ENCODE measurements at regions not wholly inside any gene's neighbourhood (a gene's known extent, or its start where the extent isn't known, plus 50 kb on each side); places are given as distances from the start of the nearest gene placed in this dataset.

DNA sequence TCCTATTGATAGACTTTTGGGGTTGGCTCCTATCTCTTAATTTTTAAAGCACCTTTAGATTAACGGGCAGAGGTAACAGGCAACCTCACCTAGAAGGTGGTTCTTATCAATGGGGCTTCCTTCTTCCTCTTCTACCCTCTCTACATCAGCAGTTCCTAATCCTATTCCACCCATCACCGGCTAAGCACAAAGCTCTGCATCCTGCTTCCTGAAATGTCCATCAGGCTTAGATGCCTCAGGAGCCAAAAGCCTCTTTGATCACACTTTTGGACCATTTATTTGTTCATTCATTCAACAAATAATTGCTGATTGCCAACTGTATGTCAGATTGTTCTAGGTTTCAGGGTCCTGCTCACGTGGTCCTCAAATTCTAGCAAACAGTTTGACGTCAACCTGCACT, 586.0 kb downstream of the TOX3 start:
- H3K9ac ChIP-seq (ENCODE audit: low read length): no peak overlapping the region
- ATAC-seq (no peak), DNase-seq (ENCODE audit: low read depth, low spot score) (no peak)
- intact Hi-C loops (cut with micrococcal nuclease): no loop called here
- TF ChIP-seq, protein P1, sequence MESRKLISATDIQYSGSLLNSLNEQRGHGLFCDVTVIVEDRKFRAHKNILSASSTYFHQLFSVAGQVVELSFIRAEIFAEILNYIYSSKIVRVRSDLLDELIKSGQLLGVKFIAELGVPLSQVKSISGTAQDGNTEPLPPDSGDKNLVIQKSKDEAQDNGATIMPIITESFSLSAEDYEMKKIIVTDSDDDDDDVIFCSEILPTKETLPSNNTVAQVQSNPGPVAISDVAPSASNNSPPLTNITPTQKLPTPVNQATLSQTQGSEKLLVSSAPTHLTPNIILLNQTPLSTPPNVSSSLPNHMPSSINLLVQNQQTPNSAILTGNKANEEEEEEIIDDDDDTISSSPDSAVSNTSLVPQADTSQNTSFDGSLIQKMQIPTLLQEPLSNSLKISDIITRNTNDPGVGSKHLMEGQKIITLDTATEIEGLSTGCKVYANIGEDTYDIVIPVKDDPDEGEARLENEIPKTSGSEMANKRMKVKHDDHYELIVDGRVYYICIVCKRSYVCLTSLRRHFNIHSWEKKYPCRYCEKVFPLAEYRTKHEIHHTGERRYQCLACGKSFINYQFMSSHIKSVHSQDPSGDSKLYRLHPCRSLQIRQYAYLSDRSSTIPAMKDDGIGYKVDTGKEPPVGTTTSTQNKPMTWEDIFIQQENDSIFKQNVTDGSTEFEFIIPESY (IDR thresholded peaks at IDR 0.05; ENCODE audit: extremely low read depth, insufficient replicate concordance, low read length): no peak
- TF ChIP-seq CBX3 (IDR thresholded peaks at IDR 0.05; ENCODE audit: low read depth) (no peak), JUND (IDR thresholded peaks at IDR 0.05) (no peak), SIN3A (IDR thresholded peaks at IDR 0.05; ENCODE audit: low read depth) (no peak), EZH2phosphoT487 (IDR thresholded peaks at IDR 0.05; ENCODE audit: borderline replicate concordance) (no peak), RAD21 (IDR thresholded peaks at IDR 0.05; ENCODE audit: low read depth) (no peak), SRF (IDR thresholded peaks at IDR 0.05; ENCODE audit: low read depth) (no peak), CEBPB (IDR thresholded peaks at IDR 0.05; ENCODE audit: low read depth) (no peak), YY1 (IDR thresholded peaks at IDR 0.05; ENCODE audit: extremely low read depth, insufficient replicate concordance, low read depth, low read length) (no peak), TCF7L2 (IDR thresholded peaks at IDR 0.05; ENCODE audit: borderline replicate concordance, extremely low read depth, insufficient read depth, insufficient read length) (no peak), FOSL1 (IDR thresholded peaks at IDR 0.05; ENCODE audit: low read depth) (no peak), POLR2A (IDR thresholded peaks at IDR 0.05; ENCODE audit: borderline replicate concordance, extremely low read depth, insufficient read depth, insufficient read length) (no peak)
- TF ChIP-seq, protein P2, sequence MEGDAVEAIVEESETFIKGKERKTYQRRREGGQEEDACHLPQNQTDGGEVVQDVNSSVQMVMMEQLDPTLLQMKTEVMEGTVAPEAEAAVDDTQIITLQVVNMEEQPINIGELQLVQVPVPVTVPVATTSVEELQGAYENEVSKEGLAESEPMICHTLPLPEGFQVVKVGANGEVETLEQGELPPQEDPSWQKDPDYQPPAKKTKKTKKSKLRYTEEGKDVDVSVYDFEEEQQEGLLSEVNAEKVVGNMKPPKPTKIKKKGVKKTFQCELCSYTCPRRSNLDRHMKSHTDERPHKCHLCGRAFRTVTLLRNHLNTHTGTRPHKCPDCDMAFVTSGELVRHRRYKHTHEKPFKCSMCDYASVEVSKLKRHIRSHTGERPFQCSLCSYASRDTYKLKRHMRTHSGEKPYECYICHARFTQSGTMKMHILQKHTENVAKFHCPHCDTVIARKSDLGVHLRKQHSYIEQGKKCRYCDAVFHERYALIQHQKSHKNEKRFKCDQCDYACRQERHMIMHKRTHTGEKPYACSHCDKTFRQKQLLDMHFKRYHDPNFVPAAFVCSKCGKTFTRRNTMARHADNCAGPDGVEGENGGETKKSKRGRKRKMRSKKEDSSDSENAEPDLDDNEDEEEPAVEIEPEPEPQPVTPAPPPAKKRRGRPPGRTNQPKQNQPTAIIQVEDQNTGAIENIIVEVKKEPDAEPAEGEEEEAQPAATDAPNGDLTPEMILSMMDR (IDR thresholded peaks at IDR 0.05 in 2 of 3, conservative IDR thresholded peaks at IDR 0.05 in 1 of 3; ENCODE audit: borderline replicate concordance in 1 of 3, insufficient read depth in 1 of 3, low read depth in 2 of 3, low read length in 2 of 3): no peak
- TF ChIP-seq, protein P3, sequence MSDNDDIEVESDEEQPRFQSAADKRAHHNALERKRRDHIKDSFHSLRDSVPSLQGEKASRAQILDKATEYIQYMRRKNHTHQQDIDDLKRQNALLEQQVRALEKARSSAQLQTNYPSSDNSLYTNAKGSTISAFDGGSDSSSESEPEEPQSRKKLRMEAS (IDR thresholded peaks at IDR 0.05): no peak
- TF ChIP-seq, protein P4, sequence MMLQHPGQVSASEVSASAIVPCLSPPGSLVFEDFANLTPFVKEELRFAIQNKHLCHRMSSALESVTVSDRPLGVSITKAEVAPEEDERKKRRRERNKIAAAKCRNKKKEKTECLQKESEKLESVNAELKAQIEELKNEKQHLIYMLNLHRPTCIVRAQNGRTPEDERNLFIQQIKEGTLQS (IDR thresholded peaks at IDR 0.05): no peak
- TF ChIP-seq, protein P5, sequence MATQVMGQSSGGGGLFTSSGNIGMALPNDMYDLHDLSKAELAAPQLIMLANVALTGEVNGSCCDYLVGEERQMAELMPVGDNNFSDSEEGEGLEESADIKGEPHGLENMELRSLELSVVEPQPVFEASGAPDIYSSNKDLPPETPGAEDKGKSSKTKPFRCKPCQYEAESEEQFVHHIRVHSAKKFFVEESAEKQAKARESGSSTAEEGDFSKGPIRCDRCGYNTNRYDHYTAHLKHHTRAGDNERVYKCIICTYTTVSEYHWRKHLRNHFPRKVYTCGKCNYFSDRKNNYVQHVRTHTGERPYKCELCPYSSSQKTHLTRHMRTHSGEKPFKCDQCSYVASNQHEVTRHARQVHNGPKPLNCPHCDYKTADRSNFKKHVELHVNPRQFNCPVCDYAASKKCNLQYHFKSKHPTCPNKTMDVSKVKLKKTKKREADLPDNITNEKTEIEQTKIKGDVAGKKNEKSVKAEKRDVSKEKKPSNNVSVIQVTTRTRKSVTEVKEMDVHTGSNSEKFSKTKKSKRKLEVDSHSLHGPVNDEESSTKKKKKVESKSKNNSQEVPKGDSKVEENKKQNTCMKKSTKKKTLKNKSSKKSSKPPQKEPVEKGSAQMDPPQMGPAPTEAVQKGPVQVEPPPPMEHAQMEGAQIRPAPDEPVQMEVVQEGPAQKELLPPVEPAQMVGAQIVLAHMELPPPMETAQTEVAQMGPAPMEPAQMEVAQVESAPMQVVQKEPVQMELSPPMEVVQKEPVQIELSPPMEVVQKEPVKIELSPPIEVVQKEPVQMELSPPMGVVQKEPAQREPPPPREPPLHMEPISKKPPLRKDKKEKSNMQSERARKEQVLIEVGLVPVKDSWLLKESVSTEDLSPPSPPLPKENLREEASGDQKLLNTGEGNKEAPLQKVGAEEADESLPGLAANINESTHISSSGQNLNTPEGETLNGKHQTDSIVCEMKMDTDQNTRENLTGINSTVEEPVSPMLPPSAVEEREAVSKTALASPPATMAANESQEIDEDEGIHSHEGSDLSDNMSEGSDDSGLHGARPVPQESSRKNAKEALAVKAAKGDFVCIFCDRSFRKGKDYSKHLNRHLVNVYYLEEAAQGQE (IDR thresholded peaks at IDR 0.05; ENCODE audit: low read depth): no peak
- no peaks in the 10 kb centered on the region for H3K36me3 ChIP-seq (ENCODE audit: control insufficient read depth in 1 of 2, insufficient read depth in 2 of 2, low read length in 2 of 2)
- H4K20me1 ChIP-seq (ENCODE audit: insufficient read depth): no peaks in the 10 kb centered on the region
- H2AFZ ChIP-seq (ENCODE audit: low read depth, low read length, poor library complexity, severe bottlenecking): no peak overlapping the region
- H3K27ac ChIP-seq (ENCODE audit: low read depth, low read length): no peak overlapping the region
- no peaks in the 10 kb centered on the region for H3K4me1 ChIP-seq (ENCODE audit: control insufficient read depth in 1 of 2, insufficient read depth in 2 of 2, low read length in 2 of 2)
- H3K9me3 ChIP-seq (ENCODE audit: control insufficient read depth in 1 of 2, insufficient read depth in 1 of 2, low read depth in 1 of 2, low read length in 2 of 2): peaks cover 0 to 20% of the 10 kb centered on the region in 2 experiments; a peak in 2 of 4 replicates
- H3K79me2 ChIP-seq (ENCODE audit: insufficient read depth, low read length): no peaks in the 10 kb centered on the region
- BruUV-seq (replicated peaks): no TSS peak
- no peak overlapping the region for H3K4me2 ChIP-seq (ENCODE audit: low read length)
- ChIA-PET POLR2A (no interaction called here), CTCF (no interaction called here), RAD21 (ENCODE audit: low non-redundant PET in 1 of 2, low total read pairs in 2 of 2, uncharacterized antibody in 2 of 2, unreplicated experiment in 2 of 2) (no interaction called here)
- H3K9me2 ChIP-seq (ENCODE audit: insufficient read depth): no peaks in the 10 kb centered on the region
- H3K4me3 ChIP-seq (replicated peaks in 1 of 2; ENCODE audit: low read depth in 1 of 2, low read length in 2 of 2): no peak overlapping the region
- no peaks in the 10 kb centered on the region for H3K27me3 ChIP-seq (ENCODE audit: insufficient read depth, low read length)
